T-helper 1 cell treated with Interleukin-12 subunit alpha and Interleukin-12 subunit beta and Interleukin-4 antibody, amounts not matched to agents 30 ng/mL and 1 ng/mL, for 36 hours (primary cell): ENCODE measurements at regions not wholly inside any gene's neighbourhood (a gene's known extent, or its start where the extent isn't known, plus 50 kb on each side); places are given as distances from the start of the nearest gene placed in this dataset.
"Not testable (repeated sequence)": the region's sequence is repeated elsewhere in the genome, so short reads cannot be mapped to it uniquely, and the experiment has no call there.

Source experiments
- intact Hi-C: fragments of 100-400 bp; cut with micrococcal nuclease; formaldehyde crosslinking; loops from one replicate; pipeline ENCODE4 v1.15.1; 2024

- intact Hi-C loops, result no loop called here
These were observed 126.2 kb upstream of the VLDLR start for GRCh38 chr9:2495221-2496005.

GRCh38 chr9:2496169-2496568 lies 125.4 kb upstream of the VLDLR start:
- intact Hi-C loops, result no loop called here

DNA sequence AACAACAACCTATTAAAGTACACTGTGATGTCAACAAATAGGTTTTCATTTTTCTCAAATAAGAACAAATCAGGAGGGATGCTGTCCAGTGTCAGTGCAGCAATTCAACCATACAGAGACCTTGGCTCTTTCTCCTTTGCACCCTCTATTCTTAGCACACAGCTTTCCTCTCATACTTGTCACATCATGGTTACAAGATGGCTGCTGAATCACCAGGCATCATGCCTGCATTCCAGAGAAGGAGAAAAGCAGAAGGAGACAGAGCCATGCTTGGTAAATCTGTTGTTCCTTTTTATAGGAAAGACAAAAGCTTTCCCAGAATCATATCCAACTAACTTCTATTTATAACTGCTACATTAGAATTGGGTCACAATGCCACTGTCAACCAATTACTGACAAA lies 124.7 kb upstream of the VLDLR start:
- intact Hi-C loops, result no loop called here

DNA sequence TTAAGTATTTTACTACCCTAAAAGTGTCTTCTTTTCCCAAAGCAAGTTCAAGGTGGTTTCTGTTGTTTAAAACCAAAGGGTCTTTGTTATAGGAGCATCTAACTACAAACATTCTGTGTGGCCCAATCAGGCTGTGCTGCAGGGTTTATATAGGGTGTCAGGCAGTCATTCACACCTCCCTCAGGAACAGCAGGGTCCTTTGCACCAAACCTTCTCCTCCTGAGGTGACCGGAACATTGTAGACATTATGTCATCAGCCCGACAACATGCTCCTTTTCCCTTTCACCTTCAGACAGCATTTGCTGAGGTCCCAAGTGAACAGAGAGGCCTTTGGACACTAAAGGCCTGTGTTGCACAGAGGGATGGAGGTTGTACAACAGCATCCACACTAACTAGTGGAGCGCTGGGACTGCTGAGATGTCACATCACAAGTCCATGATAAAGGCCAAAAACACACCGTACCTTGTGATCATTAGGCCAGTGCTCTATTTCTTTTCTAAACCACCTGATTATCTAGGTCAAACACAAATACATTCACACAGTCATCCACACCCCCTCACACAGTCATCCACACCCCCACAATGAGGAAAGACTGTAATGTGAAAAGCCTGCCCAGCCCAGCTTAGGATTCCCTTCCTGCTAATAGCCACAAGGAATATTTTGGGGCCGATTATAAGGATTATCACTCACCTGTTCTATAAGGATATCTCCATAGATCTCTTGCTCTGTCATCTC lies 123.8 kb upstream of the VLDLR start:
- intact Hi-C loops, result no loop called here

GRCh38 chr9:2502210-2502609 lies 119.4 kb upstream of the VLDLR start:
- intact Hi-C loops, result no loop called here

GRCh38 chr9:2502760-2503159 lies 118.8 kb upstream of the VLDLR start:
- intact Hi-C loops, result no loop called here

DNA sequence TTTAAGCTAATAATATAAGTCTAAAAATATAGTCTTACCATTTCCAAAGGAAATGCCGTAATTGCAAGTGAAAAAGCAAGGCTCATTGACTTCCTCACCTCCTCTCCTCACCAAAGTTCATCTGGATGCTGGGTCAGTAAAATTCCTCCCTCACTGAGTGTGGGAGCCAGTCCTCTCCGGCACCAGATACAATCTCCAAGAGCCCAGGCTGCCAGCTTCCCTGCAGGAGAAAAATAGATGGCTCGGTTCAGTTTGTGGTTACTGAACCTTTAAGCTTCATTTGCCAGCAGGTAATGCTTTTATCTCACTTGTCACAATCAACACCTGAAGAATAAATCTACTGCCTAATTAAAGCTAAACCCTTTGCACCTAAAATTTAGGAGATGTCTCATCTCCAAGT lies 115.3 kb upstream of the VLDLR start:
- intact Hi-C loops, result no loop called here

DNA sequence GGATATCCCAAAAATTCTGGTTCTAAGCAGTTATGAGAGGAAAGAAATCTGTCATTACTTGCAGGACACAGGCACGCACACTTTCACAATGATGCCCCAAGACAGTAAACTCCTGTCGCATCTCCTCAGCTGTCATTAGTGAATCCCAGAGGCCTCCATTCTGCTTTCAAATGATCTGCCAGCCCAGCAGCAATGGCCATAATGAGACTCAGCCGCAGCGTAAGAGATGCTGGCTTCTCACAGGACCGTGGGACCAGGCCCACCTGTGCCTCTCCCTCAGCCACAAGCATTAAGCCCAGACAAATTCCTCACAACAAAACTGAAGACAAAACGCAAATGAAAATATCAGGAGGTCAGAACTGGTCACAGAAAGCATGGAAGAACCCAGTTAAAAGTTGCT lies 98.0 kb upstream of the VLDLR start:
- intact Hi-C loops, result no loop called here

DNA sequence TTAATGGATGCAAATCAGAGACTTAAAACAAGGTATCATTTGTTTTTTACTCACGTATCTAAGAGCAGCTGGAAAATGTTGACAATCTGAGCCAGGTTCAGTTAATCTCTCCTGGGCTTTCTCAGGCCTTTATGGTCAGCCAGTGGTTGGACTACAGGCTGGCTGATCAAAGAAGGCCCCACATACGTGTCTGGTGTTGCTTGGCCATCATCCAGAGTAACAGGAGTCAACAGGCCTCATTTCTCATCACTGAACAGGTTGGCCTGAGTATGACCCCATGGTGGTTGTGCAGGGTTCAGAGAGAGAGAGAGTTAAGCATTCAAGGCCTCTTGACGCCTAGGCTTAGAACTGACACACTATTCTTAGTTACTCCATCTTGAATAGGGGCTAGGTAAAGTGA lies 97.0 kb upstream of the VLDLR start:
- intact Hi-C loops, result no loop called here

DNA sequence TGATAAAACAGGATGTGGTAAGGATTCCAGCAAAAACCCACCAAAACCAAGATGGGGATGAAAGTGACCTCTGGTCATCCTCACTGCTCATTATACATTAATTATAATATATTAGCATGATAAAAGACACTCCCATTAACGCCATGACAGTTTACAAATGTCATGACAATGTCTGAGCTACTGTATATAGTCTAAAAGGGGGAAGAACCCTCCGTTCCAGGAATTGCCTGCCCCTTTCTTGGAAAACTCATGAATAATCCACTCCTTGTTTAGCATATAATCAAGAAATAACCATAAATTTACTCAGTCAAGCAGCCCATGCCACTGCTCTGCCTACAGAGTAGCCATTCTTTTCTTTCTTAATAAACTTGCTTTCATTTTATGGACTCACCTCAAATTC lies 96.4 kb upstream of the VLDLR start:
- intact Hi-C loops, result no loop called here

- intact Hi-C loops, result no loop called here
These were observed 95.3 kb upstream of the VLDLR start for GRCh38 chr9:2526071-2526828.

GRCh38 chr9:2531481-2531880 lies 90.1 kb upstream of the VLDLR start:
- intact Hi-C loops, result no loop called here

DNA sequence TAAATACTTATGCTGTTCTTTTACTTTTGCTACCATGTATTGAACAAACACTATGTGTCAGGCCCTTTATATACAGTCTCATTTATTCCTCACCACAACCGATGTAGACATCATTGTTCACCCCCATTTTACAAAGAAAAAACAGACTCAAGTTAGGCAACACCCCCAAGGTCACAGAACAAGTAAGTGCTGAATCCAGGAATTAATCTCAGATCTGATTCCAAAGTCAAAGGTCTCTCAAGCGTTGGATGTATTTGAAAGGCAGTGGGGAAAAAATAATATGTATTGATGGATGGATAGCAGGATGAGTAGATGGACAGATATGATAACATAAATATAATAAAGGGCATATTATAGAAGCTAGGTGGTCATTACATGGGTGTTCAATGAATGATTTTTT lies 85.1 kb upstream of the VLDLR start:
- intact Hi-C loops, result no loop called here

DNA sequence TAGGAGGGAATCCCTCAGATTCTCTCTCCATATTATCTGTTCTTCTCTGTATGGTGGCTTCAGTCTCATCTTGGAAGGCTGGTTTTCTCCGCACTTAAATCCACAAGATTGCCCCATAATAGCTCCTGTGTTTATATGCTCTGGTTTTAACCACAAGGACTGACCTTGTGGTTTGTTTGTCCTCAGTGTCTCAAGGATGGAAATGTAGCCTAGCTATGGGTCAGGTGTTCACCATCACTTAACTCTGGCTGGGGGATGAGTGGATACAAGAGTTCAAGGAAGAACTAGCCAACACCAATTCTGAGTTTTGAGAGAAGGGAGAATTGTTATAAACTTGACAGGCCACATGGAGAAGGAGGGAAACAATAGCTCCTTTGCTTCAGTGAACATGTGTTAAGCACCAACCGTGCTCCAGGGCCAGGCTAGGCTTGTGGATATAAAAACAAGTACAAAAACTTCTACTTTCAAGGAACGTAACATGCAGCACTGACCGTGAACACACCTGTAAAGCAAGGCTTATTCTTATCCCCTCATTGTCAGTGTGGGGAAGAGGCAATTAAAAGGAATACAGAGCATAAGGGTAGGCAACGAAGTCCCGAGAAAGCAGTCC lies 75.6 kb upstream of the VLDLR start:
- intact Hi-C loops, result no loop called here

GRCh38 chr9:2555899-2556600 lies 65.5 kb upstream of the VLDLR start:
- intact Hi-C loops, result not testable (repeated sequence)

GRCh38 chr9:2557693-2558092 lies 63.9 kb upstream of the VLDLR start:
- intact Hi-C loops, result no loop called here

GRCh38 chr9:2559192-2560152 lies 62.1 kb upstream of the VLDLR start:
- intact Hi-C loops, result no loop called here

- intact Hi-C loops, result no loop called here
These were observed 61.4 kb upstream of the VLDLR start for GRCh38 chr9:2560180-2560579.

DNA sequence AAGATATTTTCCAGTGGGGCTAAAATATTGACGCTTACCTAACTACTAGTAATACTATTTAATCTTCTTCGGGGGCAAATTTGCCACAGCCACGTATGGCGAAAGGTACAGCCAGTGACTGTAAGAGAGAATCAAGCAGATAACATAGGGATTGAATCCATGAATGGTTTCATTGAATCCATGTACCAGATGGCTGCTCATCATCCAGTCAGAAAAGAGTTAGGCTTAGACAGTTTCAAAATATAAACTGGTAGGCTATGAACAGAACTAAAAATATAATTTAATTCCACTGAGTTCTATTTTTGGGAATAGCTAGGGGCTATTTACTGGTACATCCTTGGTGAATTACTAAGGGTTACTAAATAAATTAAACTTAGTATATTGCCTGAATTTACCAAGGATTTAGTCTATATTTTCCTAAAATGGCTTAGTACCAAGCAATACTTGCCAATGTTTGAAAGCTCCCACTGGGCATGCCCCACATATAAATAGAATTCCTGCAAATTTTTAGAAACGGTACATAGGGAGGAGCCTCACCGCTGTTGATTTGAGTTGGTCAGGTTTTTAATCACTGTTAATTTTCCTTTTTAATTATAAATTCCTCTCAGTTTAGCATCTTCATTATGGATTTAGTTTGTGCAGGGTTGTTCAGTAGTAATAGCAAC lies 55.8 kb upstream of the VLDLR start:
- intact Hi-C loops, result no loop called here

DNA sequence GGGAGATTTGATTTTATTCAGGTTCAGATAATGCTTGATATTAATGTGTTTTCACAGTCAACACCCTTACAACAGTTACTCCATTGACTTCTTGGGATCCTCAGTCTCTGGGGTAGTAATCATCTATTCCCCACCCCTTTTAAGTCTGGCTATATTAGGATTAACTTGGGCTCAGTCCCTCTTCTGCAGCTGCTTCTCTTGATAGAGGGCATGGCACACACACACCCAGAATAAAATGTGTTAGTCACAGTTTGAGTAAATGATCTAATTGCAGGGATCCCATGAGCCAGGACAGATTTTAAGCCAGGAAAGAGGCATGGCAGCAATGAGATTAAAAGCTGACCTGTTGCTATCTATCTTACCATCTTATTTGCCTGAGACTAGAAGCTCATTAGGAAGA lies 53.7 kb upstream of the VLDLR start:
- intact Hi-C loops, result no loop called here
